Progenitor cell of endocrine pancreas (in vitro differentiated cells): ENCODE measurements at regions not wholly inside any gene's neighbourhood (a gene's known extent, or its start where the extent isn't known, plus 50 kb on each side); places are given as distances from the start of the nearest gene placed in this dataset.

Experiments
- DNase-seq: peaks from one replicate; pipeline ENCODE4 v3.0.0; 2021; ENCODE audit warnings: low spot score; ENCODE audit not compliant: unreplicated experiment
- H3K27ac Mint-ChIP-seq: 2 replicates; pipeline ENCODE4 v1.8.0; 2021; ENCODE audit warnings: mild to moderate bottlenecking, moderate library complexity, mixed read lengths
- H3K27me3 Mint-ChIP-seq: 2 replicates; pipeline ENCODE4 v1.8.0; 2021; ENCODE audit warnings: mixed read lengths
- H3K36me3 Mint-ChIP-seq: 2 replicates; pipeline ENCODE4 v1.8.0; 2022; ENCODE audit warnings: mixed read lengths; ENCODE audit not compliant: insufficient read depth
- H3K4me1 Mint-ChIP-seq: 2 replicates; pipeline ENCODE4 v1.8.0; 2021; ENCODE audit warnings: low read depth, mixed read lengths
- H3K4me3 Mint-ChIP-seq: 2 replicates; pipeline ENCODE4 v1.8.0; 2021; ENCODE audit warnings: low read depth, mild to moderate bottlenecking, moderate library complexity, mixed read lengths
- H3K9me3 Mint-ChIP-seq: 2 replicates; pipeline ENCODE4 v1.8.0; 2021; ENCODE audit warnings: low read depth, mixed read lengths
- TF ChIP-seq, protein P1 (sequence below): fragments of 200-600 bp; sonication (generic); IDR thresholded peaks from one replicate; pipeline ENCODE4 v1.5.0; 2021; ENCODE audit warnings: antibody characterized with exemption, mild to moderate bottlenecking; ENCODE audit not compliant: unreplicated experiment

GRCh38 chr6:167735084-167735950 lies 91.4 kb upstream of the AFDN start:
- no peaks in the 10 kb centered on the region for H3K27me3 Mint-ChIP-seq
- H3K9me3 Mint-ChIP-seq: peaks cover 12% of the 10 kb centered on the region
- H3K27ac Mint-ChIP-seq: peak overlapping the region; percentile 61
- peaks cover 7% of the 10 kb centered on the region for H3K36me3 Mint-ChIP-seq
- TF ChIP-seq, protein P1, sequence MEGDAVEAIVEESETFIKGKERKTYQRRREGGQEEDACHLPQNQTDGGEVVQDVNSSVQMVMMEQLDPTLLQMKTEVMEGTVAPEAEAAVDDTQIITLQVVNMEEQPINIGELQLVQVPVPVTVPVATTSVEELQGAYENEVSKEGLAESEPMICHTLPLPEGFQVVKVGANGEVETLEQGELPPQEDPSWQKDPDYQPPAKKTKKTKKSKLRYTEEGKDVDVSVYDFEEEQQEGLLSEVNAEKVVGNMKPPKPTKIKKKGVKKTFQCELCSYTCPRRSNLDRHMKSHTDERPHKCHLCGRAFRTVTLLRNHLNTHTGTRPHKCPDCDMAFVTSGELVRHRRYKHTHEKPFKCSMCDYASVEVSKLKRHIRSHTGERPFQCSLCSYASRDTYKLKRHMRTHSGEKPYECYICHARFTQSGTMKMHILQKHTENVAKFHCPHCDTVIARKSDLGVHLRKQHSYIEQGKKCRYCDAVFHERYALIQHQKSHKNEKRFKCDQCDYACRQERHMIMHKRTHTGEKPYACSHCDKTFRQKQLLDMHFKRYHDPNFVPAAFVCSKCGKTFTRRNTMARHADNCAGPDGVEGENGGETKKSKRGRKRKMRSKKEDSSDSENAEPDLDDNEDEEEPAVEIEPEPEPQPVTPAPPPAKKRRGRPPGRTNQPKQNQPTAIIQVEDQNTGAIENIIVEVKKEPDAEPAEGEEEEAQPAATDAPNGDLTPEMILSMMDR: no peak
- no peak for DNase-seq
- peak overlapping the region; percentile 27 for H3K4me3 Mint-ChIP-seq
- H3K4me1 Mint-ChIP-seq: peaks cover 20% of the 10 kb centered on the region

GRCh38 chr6:167735951-167736288 lies 90.8 kb upstream of the AFDN start:
- TF ChIP-seq, protein P1: no peak
- no peak for DNase-seq
- peaks cover 20% of the 10 kb centered on the region for H3K4me1 Mint-ChIP-seq
- no peaks in the 10 kb centered on the region for H3K27me3 Mint-ChIP-seq
- peak overlapping the region; percentile 61 for H3K27ac Mint-ChIP-seq
- peak overlapping the region; percentile 27 for H3K4me3 Mint-ChIP-seq
- H3K36me3 Mint-ChIP-seq: peaks cover 7% of the 10 kb centered on the region
- H3K9me3 Mint-ChIP-seq: peaks cover 10% of the 10 kb centered on the region

- no peaks in the 10 kb centered on the region for H3K27me3 Mint-ChIP-seq
- H3K4me1 Mint-ChIP-seq: peaks cover 20% of the 10 kb centered on the region
- H3K9me3 Mint-ChIP-seq: peaks cover 10% of the 10 kb centered on the region
- H3K4me3 Mint-ChIP-seq: no peak overlapping the region
- no peak overlapping the region for H3K27ac Mint-ChIP-seq
- TF ChIP-seq, protein P1: no peak
- no peak for DNase-seq
- H3K36me3 Mint-ChIP-seq: peaks cover 7% of the 10 kb centered on the region
Observed at GRCh38 chr6:167736486-167737204, 90.1 kb upstream of the AFDN start.

DNA sequence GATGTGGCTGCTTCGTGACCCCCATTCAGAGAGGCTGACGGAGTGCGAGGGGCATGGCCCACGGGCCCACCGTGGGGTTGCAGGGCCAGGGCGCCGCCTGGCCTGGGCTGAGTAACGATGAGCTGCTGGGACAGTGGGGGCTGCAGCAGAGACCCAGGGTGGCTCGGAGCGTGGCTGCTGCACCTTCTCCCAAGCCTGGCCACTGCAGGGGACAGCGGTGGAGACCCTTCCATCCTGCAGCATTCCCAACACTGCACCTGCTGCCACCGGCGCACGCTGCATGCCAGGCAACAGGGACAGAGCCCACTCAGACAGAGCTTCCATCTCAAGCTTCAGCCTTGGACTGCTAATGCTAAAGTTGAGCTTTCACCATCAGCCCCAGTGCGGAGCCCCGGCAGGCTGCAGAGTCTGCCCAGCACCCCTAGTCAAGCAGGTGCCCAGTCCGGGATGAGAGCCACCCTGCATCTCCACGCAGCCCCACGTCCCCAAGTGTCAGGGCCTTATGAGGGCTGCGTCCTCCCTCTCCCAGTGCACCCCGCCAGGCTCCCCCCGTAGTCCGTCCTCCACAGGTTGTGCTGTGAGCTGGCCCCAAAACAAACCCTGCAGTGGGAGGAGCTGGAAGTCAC lies 89.4 kb upstream of the AFDN start:
- Mint-ChIP-seq H3K4me3 (no peak overlapping the region), H3K27me3 (no peaks in the 10 kb centered on the region), H3K27ac (no peak overlapping the region), H3K4me1 (peaks cover 20% of the 10 kb centered on the region), H3K36me3 (peaks cover 6% of the 10 kb centered on the region), H3K9me3 (peaks cover 8% of the 10 kb centered on the region)
- no peak for DNase-seq
- TF ChIP-seq, protein P1: no peak

GRCh38 chr6:167738386-167738785 lies 88.3 kb upstream of the AFDN start:
- Mint-ChIP-seq H3K4me3 (no peak overlapping the region), H3K27me3 (no peaks in the 10 kb centered on the region), H3K27ac (no peak overlapping the region), H3K9me3 (peaks cover 5% of the 10 kb centered on the region), H3K36me3 (peaks cover 4% of the 10 kb centered on the region), H3K4me1 (peaks cover 22% of the 10 kb centered on the region)
- TF ChIP-seq, protein P1: no peak
- no peak for DNase-seq
